HL-60 (cell line): ENCODE measurements at regions not wholly inside any gene's neighbourhood (a gene's known extent, or its start where the extent isn't known, plus 50 kb on each side); places are given as distances from the start of the nearest gene placed in this dataset.

Experiments used
- CTCF ChIP-seq: IDR thresholded peaks from one replicate; pipeline ENCODE4 v1.5.1; 2011; ENCODE audit warnings: low read length, control low read depth, inconsistent platforms; ENCODE audit not compliant: insufficient read depth
- POLR2AphosphoS5 ChIP-seq: IDR thresholded peaks from 2 replicates; pipeline ENCODE4 v1.6.1; 2012; ENCODE audit warnings: low read depth

DNA sequence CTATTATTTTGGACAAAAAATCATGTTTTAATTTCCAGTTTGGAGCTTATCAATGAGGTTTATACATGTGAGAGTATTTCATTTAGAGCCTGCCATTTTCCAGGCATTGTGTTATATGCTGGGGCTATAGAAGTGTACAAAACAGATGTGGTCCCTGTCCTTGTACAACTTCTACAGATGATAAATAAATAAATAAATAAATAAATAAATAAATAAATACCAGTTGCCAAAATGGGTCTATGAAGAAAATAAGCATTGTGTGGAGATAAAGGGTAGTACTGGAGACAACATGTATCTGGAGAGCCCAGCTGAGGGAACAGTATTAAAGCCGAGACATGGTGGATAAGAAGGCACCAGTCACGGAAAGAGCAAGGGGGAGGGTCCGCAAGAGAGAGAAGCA, 210.0 kb downstream of the SS18 start:
- TF ChIP-seq CTCF (no peak), POLR2AphosphoS5 (no peak)
